ENCODE measurements at regions not wholly inside any gene's neighbourhood (a gene's known extent, or its start where the extent isn't known, plus 50 kb on each side); places are given as distances from the start of the nearest gene placed in this dataset.

DNA sequence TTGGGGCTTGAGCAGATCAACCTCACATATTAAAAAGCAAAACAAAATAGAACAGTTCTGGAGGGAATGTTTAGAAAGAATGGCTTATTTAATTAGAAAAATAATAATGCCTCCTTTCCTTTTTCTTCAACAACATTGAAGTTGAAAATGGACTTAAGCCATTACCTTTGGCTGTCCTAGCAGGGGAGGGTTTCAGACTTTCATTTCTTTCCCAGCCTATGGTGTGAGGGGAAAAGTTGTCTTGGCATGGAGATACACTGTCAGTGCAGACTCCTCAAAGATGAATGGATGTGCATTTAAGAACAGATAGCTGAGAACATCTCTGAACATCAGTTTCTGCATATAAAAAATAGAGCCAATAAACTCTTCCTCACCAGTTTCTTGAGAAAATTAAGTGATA lies 169.5 kb downstream of the PAX1 start:
- peaks cover 7% of the 10 kb centered on the region for H3K36me3 Mint-ChIP-seq (ENCODE audit: insufficient read depth, unreplicated experiment)
- no TSS peak for BruUV-seq (replicated peaks)
- H3K9me3 Mint-ChIP-seq (ENCODE audit: unreplicated experiment) = no peaks in the 10 kb centered on the region
- TF ChIP-seq, protein P1, sequence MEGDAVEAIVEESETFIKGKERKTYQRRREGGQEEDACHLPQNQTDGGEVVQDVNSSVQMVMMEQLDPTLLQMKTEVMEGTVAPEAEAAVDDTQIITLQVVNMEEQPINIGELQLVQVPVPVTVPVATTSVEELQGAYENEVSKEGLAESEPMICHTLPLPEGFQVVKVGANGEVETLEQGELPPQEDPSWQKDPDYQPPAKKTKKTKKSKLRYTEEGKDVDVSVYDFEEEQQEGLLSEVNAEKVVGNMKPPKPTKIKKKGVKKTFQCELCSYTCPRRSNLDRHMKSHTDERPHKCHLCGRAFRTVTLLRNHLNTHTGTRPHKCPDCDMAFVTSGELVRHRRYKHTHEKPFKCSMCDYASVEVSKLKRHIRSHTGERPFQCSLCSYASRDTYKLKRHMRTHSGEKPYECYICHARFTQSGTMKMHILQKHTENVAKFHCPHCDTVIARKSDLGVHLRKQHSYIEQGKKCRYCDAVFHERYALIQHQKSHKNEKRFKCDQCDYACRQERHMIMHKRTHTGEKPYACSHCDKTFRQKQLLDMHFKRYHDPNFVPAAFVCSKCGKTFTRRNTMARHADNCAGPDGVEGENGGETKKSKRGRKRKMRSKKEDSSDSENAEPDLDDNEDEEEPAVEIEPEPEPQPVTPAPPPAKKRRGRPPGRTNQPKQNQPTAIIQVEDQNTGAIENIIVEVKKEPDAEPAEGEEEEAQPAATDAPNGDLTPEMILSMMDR (IDR thresholded peaks at IDR 0.05; ENCODE audit: unreplicated experiment) = no peak
- H3K27me3 Mint-ChIP-seq (ENCODE audit: insufficient read depth, unreplicated experiment) = peaks cover 15% of the 10 kb centered on the region
- no peak for DNase-seq (ENCODE audit: unreplicated experiment)
- no peak overlapping the region for H3K4me3 Mint-ChIP-seq (ENCODE audit: unreplicated experiment)
- no peak overlapping the region for H3K27ac Mint-ChIP-seq (ENCODE audit: low read depth, unreplicated experiment)
- no peaks in the 10 kb centered on the region for H3K4me1 Mint-ChIP-seq (ENCODE audit: insufficient read depth, unreplicated experiment)
- POLR2A ChIA-PET = no interaction called here
- CTCF ChIA-PET = no interaction called here
- intact Hi-C loops (cut with micrococcal nuclease) = no loop called here

DNA sequence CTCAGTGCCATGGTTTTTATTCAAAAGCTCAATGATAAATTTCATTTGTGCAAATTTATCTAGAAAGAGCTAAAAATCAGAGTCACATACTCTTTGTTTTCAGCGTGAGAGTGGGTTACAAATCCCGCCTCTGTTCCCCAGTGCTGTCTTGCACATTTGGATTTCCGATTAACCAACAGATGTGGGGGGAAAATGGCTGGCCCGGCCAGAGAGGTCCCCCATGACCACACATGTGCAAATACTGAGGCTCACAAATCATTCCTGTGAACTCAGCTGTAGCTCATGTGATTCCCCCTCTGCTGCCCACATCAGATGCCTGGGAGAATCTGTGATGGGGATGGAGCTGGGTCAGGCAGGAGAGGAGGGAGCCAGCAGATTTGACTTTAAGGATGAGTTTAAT lies 168.7 kb downstream of the PAX1 start:
- CTCF ChIA-PET = no interaction called here
- TF ChIP-seq, protein P1 (IDR thresholded peaks at IDR 0.05; ENCODE audit: unreplicated experiment) = no peak
- Mint-ChIP-seq H3K36me3 (ENCODE audit: insufficient read depth, unreplicated experiment) (peaks cover 7% of the 10 kb centered on the region), H3K4me3 (ENCODE audit: unreplicated experiment) (no peak overlapping the region), H3K27ac (ENCODE audit: low read depth, unreplicated experiment) (no peak overlapping the region), H3K4me1 (ENCODE audit: insufficient read depth, unreplicated experiment) (no peaks in the 10 kb centered on the region), H3K27me3 (ENCODE audit: insufficient read depth, unreplicated experiment) (peaks cover 7% of the 10 kb centered on the region), H3K9me3 (ENCODE audit: unreplicated experiment) (no peaks in the 10 kb centered on the region)
- POLR2A ChIA-PET = interaction anchor here (0.7 kb wide), 1 partner anchor 1314 kb away, joined by 3 read pairs; no protein-coding TSS in a partner anchor
- no peak for DNase-seq (ENCODE audit: unreplicated experiment)
- intact Hi-C loops (cut with micrococcal nuclease) = no loop called here
- BruUV-seq (replicated peaks) = no TSS peak

DNA sequence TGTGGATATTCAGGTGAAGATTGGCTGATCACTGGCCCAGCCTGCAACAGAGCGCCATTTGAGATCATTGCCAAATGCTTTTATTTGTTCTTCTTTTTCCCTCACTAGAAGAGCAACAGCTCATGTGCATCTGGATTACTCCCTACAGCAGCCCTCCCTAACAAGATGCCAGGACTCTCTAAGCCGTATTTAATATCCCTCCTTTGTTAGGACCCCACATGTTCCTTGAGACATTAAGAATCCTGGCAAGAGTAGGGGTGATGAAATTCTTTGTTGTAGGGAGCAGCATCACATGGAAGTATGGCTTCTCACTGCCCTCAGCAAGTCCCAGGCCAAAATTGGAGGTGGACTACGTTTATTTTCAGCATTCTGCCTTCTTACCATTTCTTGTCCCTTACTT lies 167.8 kb downstream of the PAX1 start:
- TF ChIP-seq, protein P1 (IDR thresholded peaks at IDR 0.05; ENCODE audit: unreplicated experiment) = no peak
- no peak overlapping the region for H3K4me3 Mint-ChIP-seq (ENCODE audit: unreplicated experiment)
- H3K4me1 Mint-ChIP-seq (ENCODE audit: insufficient read depth, unreplicated experiment) = no peaks in the 10 kb centered on the region
- POLR2A ChIA-PET = no interaction called here
- H3K27ac Mint-ChIP-seq (ENCODE audit: low read depth, unreplicated experiment) = no peak overlapping the region
- H3K27me3 Mint-ChIP-seq (ENCODE audit: insufficient read depth, unreplicated experiment) = no peaks in the 10 kb centered on the region
- peaks cover 7% of the 10 kb centered on the region for H3K36me3 Mint-ChIP-seq (ENCODE audit: insufficient read depth, unreplicated experiment)
- CTCF ChIA-PET = no interaction called here
- H3K9me3 Mint-ChIP-seq (ENCODE audit: unreplicated experiment) = no peaks in the 10 kb centered on the region
- no TSS peak for BruUV-seq (replicated peaks)
- no peak for DNase-seq (ENCODE audit: unreplicated experiment)
- intact Hi-C loops (cut with micrococcal nuclease) = no loop called here

DNA sequence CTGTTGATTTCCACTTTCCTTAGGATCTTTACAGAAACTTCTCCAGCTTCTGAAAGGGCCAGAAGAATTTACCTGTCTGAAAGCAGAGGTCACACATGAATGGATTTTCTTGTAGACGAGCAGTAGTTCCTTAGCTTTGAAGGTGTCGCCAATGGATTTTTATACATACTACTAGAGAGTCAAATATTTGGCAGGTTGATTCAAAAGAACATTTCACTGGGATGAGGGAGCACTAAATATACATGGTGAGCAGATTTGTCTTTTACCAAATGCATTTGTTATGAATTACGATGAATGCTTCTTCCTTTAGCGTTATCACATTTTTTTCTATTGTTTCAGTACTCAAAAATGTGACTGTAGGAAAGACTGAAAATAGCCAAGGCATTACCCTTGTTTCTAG lies 162.3 kb downstream of the PAX1 start:
- no peaks in the 10 kb centered on the region for H3K4me1 Mint-ChIP-seq (ENCODE audit: insufficient read depth, unreplicated experiment)
- no peaks in the 10 kb centered on the region for H3K9me3 Mint-ChIP-seq (ENCODE audit: unreplicated experiment)
- BruUV-seq (replicated peaks) = no TSS peak
- TF ChIP-seq, protein P1 (IDR thresholded peaks at IDR 0.05; ENCODE audit: unreplicated experiment) = no peak
- intact Hi-C loops (cut with micrococcal nuclease) = no loop called here
- no peaks in the 10 kb centered on the region for H3K27me3 Mint-ChIP-seq (ENCODE audit: insufficient read depth, unreplicated experiment)
- CTCF ChIA-PET = no interaction called here
- POLR2A ChIA-PET = no interaction called here
- DNase-seq (ENCODE audit: unreplicated experiment) = no peak
- no peak overlapping the region for H3K4me3 Mint-ChIP-seq (ENCODE audit: unreplicated experiment)
- no peaks in the 10 kb centered on the region for H3K36me3 Mint-ChIP-seq (ENCODE audit: insufficient read depth, unreplicated experiment)
- H3K27ac Mint-ChIP-seq (ENCODE audit: low read depth, unreplicated experiment) = no peak overlapping the region
